SK-N-SH treated with all-trans-retinoic acid at 6 μM for 48 hours (cell line): ENCODE measurements at regions not wholly inside any gene's neighbourhood (a gene's known extent, or its start where the extent isn't known, plus 50 kb on each side); places are given as distances from the start of the nearest gene placed in this dataset.

Source experiments
- ATAC-seq: fragments of 200-7000 bp; cut with Tn5 transposase; 3 replicates; pipeline ENCODE4 v1.9.1; 2020; ENCODE audit warnings: mild to moderate bottlenecking, moderate library complexity
- ARNTL ChIP-seq: fragments of 450-650 bp; formaldehyde crosslinking; IDR thresholded peaks from 2 replicates; pipeline ENCODE4 v1.5.0; 2020; ENCODE audit warnings: low read depth, mild to moderate bottlenecking, moderate library complexity, borderline replicate concordance
- BACH2 ChIP-seq: fragments of 250-450 bp; sonication (Bioruptor Pico); IDR thresholded peaks from 2 replicates; pipeline ENCODE4 v1.9.0; 2021; ENCODE audit warnings: mild to moderate bottlenecking, borderline replicate concordance
- CSDC2 ChIP-seq: fragments of 250-450 bp; sonication (Bioruptor Pico); IDR thresholded peaks from 2 replicates; pipeline ENCODE4 v1.5.0; 2020; ENCODE audit warnings: mild to moderate bottlenecking, moderate library complexity
- ESRRG ChIP-seq: fragments of 250-450 bp; sonication (Bioruptor Pico); IDR thresholded peaks from 2 replicates; pipeline ENCODE4 v1.6.1; 2021; ENCODE audit warnings: mild to moderate bottlenecking
- ISL1 ChIP-seq: fragments of 250-450 bp; sonication (Bioruptor Pico); IDR thresholded peaks from 2 replicates; pipeline ENCODE4 v2.1.2; 2022; ENCODE audit warnings: mild to moderate bottlenecking, moderate library complexity
- OSR1 ChIP-seq: fragments of 250-450 bp; sonication (Bioruptor Pico); IDR thresholded peaks from 2 replicates; pipeline ENCODE4 v1.8.0; 2022; ENCODE audit warnings: moderate library complexity, mild to moderate bottlenecking, inconsistent platforms
- PATZ1 ChIP-seq: fragments of 250-450 bp; sonication (Bioruptor Pico); IDR thresholded peaks from 2 replicates; pipeline ENCODE4 v1.8.0; 2020; ENCODE audit warnings: mild to moderate bottlenecking, moderate library complexity, borderline replicate concordance
- POU6F1 ChIP-seq: fragments of 250-450 bp; sonication (Bioruptor Pico); IDR thresholded peaks from 2 replicates; pipeline ENCODE4 v1.8.0; 2021; ENCODE audit warnings: low read depth, mild to moderate bottlenecking, moderate library complexity, borderline replicate concordance
- PPARA ChIP-seq: fragments of 250-450 bp; sonication (Bioruptor Pico); IDR thresholded peaks from 2 replicates; pipeline ENCODE4 v1.5.0; 2020; ENCODE audit warnings: mild to moderate bottlenecking, borderline replicate concordance
- RARB ChIP-seq: fragments of 250-450 bp; sonication (Bioruptor Pico); IDR thresholded peaks from 2 replicates; pipeline ENCODE4 v1.8.0; 2021; ENCODE audit warnings: mild to moderate bottlenecking, moderate library complexity
- SNAI2 ChIP-seq: fragments of 250-450 bp; sonication (Bioruptor Pico); IDR thresholded peaks from 2 replicates; pipeline ENCODE4 v1.5.0; 2020; ENCODE audit warnings: mild to moderate bottlenecking, moderate library complexity
- TCF4 ChIP-seq: fragments of 250-450 bp; sonication (Bioruptor Pico); IDR thresholded peaks from 2 replicates; pipeline ENCODE4 v1.8.0; 2021; ENCODE audit warnings: mild to moderate bottlenecking, moderate library complexity, borderline replicate concordance
- TSHZ2 ChIP-seq: fragments of 250-450 bp; sonication (Bioruptor Pico); IDR thresholded peaks from 2 replicates; pipeline ENCODE4 v1.5.0; 2020; ENCODE audit warnings: mild to moderate bottlenecking, moderate library complexity
- ZC3H10 ChIP-seq: fragments of 250-450 bp; sonication (Bioruptor Pico); IDR thresholded peaks from 2 replicates; pipeline ENCODE4 v1.5.1; 2021; ENCODE audit warnings: mild to moderate bottlenecking, moderate library complexity
- ZNF565 ChIP-seq: fragments of 450-650 bp; formaldehyde crosslinking; conservative IDR thresholded peaks from 2 replicates; pipeline ENCODE4 v1.5.0; 2020; ENCODE audit warnings: low read depth, mild to moderate bottlenecking, moderate library complexity
- ZNF70 ChIP-seq: fragments of 450-650 bp; formaldehyde crosslinking; IDR thresholded peaks from 2 replicates; pipeline ENCODE4 v1.5.0; 2020; ENCODE audit warnings: mild to moderate bottlenecking, moderate library complexity
- ZNF8 ChIP-seq: fragments of 450-650 bp; formaldehyde crosslinking; IDR thresholded peaks from 2 replicates; pipeline ENCODE4 v1.5.0; 2020; ENCODE audit warnings: mild to moderate bottlenecking, moderate library complexity
- TF ChIP-seq, protein P1 (sequence below): fragments of 250-450 bp; sonication (Bioruptor Pico); IDR thresholded peaks from 2 replicates; pipeline ENCODE4 v1.5.1; 2021; ENCODE audit warnings: mild to moderate bottlenecking, moderate library complexity
- TF ChIP-seq, protein P2 (sequence below): fragments of 250-450 bp; sonication (Bioruptor Pico); IDR thresholded peaks from 2 replicates; pipeline ENCODE4 v1.5.1; 2020; ENCODE audit warnings: low read depth, mild to moderate bottlenecking, moderate library complexity

- ATAC-seq: no peak
- TF ChIP-seq ISL1 (CRISPR knock-in tag) (no peak), ZNF565 (no peak), ZNF70 (CRISPR knock-in tag) (no peak), SNAI2 (CRISPR knock-in tag) (no peak), RARB (no peak), TSHZ2 (CRISPR knock-in tag) (no peak), ZC3H10 (CRISPR knock-in tag) (no peak), BACH2 (CRISPR knock-in tag) (no peak), PATZ1 (CRISPR knock-in tag) (no peak), PPARA (CRISPR knock-in tag) (no peak), ESRRG (no peak), OSR1 (CRISPR knock-in tag) (no peak)
- TF ChIP-seq, protein P1, sequence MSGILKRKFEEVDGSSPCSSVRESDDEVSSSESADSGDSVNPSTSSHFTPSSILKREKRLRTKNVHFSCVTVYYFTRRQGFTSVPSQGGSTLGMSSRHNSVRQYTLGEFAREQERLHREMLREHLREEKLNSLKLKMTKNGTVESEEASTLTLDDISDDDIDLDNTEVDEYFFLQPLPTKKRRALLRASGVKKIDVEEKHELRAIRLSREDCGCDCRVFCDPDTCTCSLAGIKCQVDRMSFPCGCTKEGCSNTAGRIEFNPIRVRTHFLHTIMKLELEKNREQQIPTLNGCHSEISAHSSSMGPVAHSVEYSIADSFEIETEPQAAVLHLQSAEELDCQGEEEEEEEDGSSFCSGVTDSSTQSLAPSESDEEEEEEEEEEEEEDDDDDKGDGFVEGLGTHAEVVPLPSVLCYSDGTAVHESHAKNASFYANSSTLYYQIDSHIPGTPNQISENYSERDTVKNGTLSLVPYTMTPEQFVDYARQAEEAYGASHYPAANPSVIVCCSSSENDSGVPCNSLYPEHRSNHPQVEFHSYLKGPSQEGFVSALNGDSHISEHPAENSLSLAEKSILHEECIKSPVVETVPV (CRISPR knock-in tag): no peak
- TF ChIP-seq, protein P2, sequence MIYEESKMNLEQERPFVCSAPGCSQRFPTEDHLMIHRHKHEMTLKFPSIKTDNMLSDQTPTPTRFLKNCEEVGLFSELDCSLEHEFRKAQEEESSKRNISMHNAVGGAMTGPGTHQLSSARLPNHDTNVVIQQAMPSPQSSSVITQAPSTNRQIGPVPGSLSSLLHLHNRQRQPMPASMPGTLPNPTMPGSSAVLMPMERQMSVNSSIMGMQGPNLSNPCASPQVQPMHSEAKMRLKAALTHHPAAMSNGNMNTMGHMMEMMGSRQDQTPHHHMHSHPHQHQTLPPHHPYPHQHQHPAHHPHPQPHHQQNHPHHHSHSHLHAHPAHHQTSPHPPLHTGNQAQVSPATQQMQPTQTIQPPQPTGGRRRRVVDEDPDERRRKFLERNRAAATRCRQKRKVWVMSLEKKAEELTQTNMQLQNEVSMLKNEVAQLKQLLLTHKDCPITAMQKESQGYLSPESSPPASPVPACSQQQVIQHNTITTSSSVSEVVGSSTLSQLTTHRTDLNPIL (CRISPR knock-in tag): no peak
These were observed 365.1 kb downstream of the IPO8 start for GRCh38 chr12:30330565-30330964.

- TF ChIP-seq PPARA (CRISPR knock-in tag) (no peak), BACH2 (CRISPR knock-in tag) (no peak), ZNF70 (CRISPR knock-in tag) (no peak), ISL1 (CRISPR knock-in tag) (no peak), ARNTL (no peak), ZNF565 (no peak), TCF4 (CRISPR knock-in tag) (no peak), PATZ1 (CRISPR knock-in tag) (no peak), CSDC2 (CRISPR knock-in tag) (no peak)
- TF ChIP-seq, protein P2 (CRISPR knock-in tag): no peak
- no peak for ATAC-seq
These were observed 366.4 kb downstream of the IPO8 start for GRCh38 chr12:30329281-30329680.

DNA sequence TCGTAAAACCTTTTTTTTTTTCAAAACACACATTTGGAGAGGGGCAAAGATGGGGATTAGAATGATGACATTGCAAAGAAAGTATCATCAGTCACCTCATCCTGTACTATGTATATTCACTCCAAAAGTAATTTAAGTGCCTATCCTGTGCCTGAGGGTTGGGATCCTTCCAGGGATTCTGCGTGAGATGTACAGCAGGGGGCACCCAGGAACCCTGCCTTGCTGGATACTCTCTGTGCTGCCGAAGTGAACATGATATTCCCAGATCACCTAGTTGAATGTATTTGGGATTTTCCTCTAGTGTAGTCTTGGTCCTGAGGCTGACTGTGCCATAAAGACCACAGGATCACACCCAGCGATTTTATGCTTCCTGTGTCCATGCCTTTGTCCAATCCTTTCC lies 372.7 kb downstream of the IPO8 start:
- TF ChIP-seq OSR1 (CRISPR knock-in tag) (no peak), POU6F1 (no peak), ZNF8 (no peak)
- no peak for ATAC-seq
